GM12878 (cell line): ENCODE measurements at regions not wholly inside any gene's neighbourhood (a gene's known extent, or its start where the extent isn't known, plus 50 kb on each side); places are given as distances from the start of the nearest gene placed in this dataset.
A peak's percentile ranks its signal among the peaks of the same experiment; 100 is the strongest.

Experiments
- ATAC-seq: fragments of 200-7000 bp; cut with Tn5 transposase; 3 replicates; pipeline ENCODE4 v1.9.1; 2020; ENCODE audit warnings: mild to moderate bottlenecking, moderate library complexity
- BruUV-seq: library from RNA; stranded (reverse); fragments of 400-500 nt; replicated peaks from 2 replicates; lab custom pipeline; 2021; lab: Mats Ljungman, UMichigan
- CTCF ChIA-PET: fragments of 300-600 bp; sonication (Branson Sonifier 250); formaldehyde crosslinking; extraction: SDS; loops from one replicate; lab custom pipeline; 2021; ENCODE audit warnings: inconsistent platforms; lab: Yijun Ruan, JAX
- POLR2A ChIA-PET: fragments of 350-600 bp; formaldehyde crosslinking; extraction: SDS; loops from one replicate; lab custom pipeline; 2021; ENCODE audit warnings: inconsistent platforms; lab: Charles Lee
- RAD21 ChIA-PET: fragments of 300-600 bp; sonication (Branson Sonifier 250); formaldehyde crosslinking; loops from one replicate; lab custom pipeline; 2023; ENCODE audit warnings: antibody characterized with exemption; ENCODE audit not compliant: unreplicated experiment; lab: Charles Lee
- SMC1A ChIA-PET: fragments of 300-600 bp; sonication (Branson Sonifier 250); formaldehyde crosslinking; loops from one replicate; lab custom pipeline; 2023; ENCODE audit not compliant: unreplicated experiment, uncharacterized antibody; lab: Charles Lee
- DNase-seq: peaks from one replicate; pipeline ENCODE4 v3.0.0-alpha.2; 2011; ENCODE audit warnings: low read depth, low spot score
- FAIRE-seq: peaks from 3 replicates; lab custom pipeline; 2011; peaks lifted over from hg19 to GRCh38; lab: Jason Lieb, UNC
- H2AFZ ChIP-seq: 2 replicates; pipeline ENCODE4 v1.6.0; 2011; ENCODE audit warnings: low read depth, low read length, control low read depth; ENCODE audit not compliant: control insufficient read depth
- H3K27ac ChIP-seq: 2 replicates; pipeline ENCODE4 v1.5.1; 2011; ENCODE audit warnings: control low read depth; ENCODE audit not compliant: control insufficient read depth, insufficient read depth
- H3K27me3 ChIP-seq, 2 experiments: replicated peaks in 1 of 2; 2 replicates each; pipeline versions ENCODE4 v1.6.0 to v1.6.1; 2011; ENCODE audit warnings: low read length in 1 of 2; ENCODE audit not compliant: control insufficient read depth in 2 of 2, insufficient read depth in 2 of 2
- H3K36me3 ChIP-seq, 2 experiments: 2 replicates each; pipeline ENCODE4 v1.5.1; 2011; ENCODE audit warnings: low read length in 1 of 2; ENCODE audit not compliant: control insufficient read depth in 2 of 2, insufficient read depth in 2 of 2
- H3K4me1 ChIP-seq: 2 replicates; pipeline ENCODE4 v1.6.1; 2011; ENCODE audit warnings: mild to moderate bottlenecking, low read length, moderate library complexity, mixed read lengths; ENCODE audit not compliant: control insufficient read depth, insufficient read depth
- H3K4me2 ChIP-seq: 2 replicates; pipeline ENCODE4 v1.6.0; 2011; ENCODE audit warnings: control low read depth; ENCODE audit not compliant: control insufficient read depth, insufficient read depth
- H3K4me3 ChIP-seq: fragments of 200-600 bp; sonication (generic); 2 replicates; pipeline ENCODE4 v1.5.1; 2016
- H3K79me2 ChIP-seq: 2 replicates; pipeline ENCODE4 v1.6.0; 2011; ENCODE audit warnings: low read length; ENCODE audit not compliant: control insufficient read depth, insufficient read depth
- H3K9ac ChIP-seq: 2 replicates; pipeline ENCODE4 v1.8.0; 2011; ENCODE audit warnings: low read length, control low read depth, mixed read lengths; ENCODE audit not compliant: control insufficient read depth, insufficient read depth
- H3K9me3 ChIP-seq: replicated peaks from 3 replicates; pipeline ENCODE4 v1.5.1; 2011; ENCODE audit warnings: mild to moderate bottlenecking, low read length; ENCODE audit not compliant: control insufficient read depth, insufficient read depth
- H4K20me1 ChIP-seq: 2 replicates; pipeline ENCODE4 v1.6.0; 2011; ENCODE audit not compliant: control insufficient read depth, insufficient read depth
- IKZF1 ChIP-seq: fragments of 450-650 bp; conservative IDR thresholded peaks from 2 replicates; pipeline ENCODE4 v1.6.1; 2017; ENCODE audit warnings: antibody characterized with exemption, mild to moderate bottlenecking
- SPI1 ChIP-seq: IDR thresholded peaks from 2 replicates; pipeline ENCODE4 v1.6.1; 2011; ENCODE audit warnings: low read depth, mild to moderate bottlenecking, low read length, moderate library complexity, borderline replicate concordance; ENCODE audit not compliant: insufficient read depth
- SUZ12 ChIP-seq: fragments of 200-600 bp; sonication (generic); IDR thresholded peaks from one replicate; pipeline ENCODE4 v1.6.1; 2018; ENCODE audit warnings: antibody characterized with exemption, mild to moderate bottlenecking; ENCODE audit not compliant: unreplicated experiment
- WGBS: methylation state at CpG from one replicate; pipeline ENCODE4 v1.1.6; 2016; ENCODE audit warnings: low lambda C conversion rate; ENCODE audit not compliant: insufficient replicate concordance, insufficient coverage; ENCODE audit errors: missing lambda C conversion rate; 5-methylcytosine and 5-hydroxymethylcytosine counted together
- in situ Hi-C: fragments of 300-500 bp; cut with MboI; formaldehyde crosslinking; loops from 9 replicates; pipeline ENCODE4 v1.14.3; 2018; ENCODE audit warnings: mixed read lengths
- intact Hi-C: fragments of 100-400 bp; cut with micrococcal nuclease; formaldehyde crosslinking; loops from one replicate; pipeline ENCODE4 v1.14.2; 2022; ENCODE audit not compliant: unreplicated experiment

DNA sequence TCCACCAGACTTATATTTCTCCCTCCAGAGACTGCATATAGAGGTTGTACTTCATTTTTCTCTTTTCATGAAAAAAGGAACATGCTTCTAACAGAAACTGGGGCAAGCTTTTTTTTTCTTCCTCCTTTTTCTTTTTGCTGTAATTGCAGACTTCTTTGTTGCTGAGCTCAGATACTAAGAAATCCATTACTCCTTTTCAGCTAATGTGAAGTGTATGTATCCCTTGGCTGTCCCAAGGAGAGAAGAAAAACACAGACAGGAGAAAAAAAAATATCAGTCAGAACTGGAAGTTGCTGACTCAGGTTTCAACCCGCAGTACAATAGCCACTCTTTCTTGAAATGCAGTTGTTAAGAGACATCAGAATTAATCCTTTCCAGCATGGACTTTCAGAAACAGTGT lies 1248.4 kb downstream of the LRFN5 start:
- no peaks in the 10 kb centered on the region for H3K4me1 ChIP-seq

DNA sequence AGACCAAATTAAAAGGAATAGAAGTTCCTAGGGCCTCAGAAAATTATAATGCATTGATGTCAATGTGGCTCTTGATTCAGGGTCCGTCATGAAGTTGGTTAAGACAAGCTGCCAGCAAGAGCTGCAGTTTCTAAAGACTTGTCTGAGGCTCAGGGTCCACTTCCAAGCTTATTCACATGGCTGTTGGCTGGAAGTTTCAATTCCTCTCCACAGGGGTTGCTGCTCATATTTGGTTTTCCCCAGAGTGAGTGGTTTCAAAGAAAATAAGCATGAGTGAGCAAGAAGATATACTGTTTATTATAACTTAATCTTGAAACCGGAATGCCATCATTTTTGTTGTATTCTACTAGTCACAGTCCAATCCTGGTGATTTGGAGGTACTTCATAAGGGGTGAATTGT lies 1247.4 kb downstream of the LRFN5 start:
- Histone ChIP-seq H3K36me3 (no peaks in the 10 kb centered on the region), H3K27ac (no peak overlapping the region), H3K9ac (no peak overlapping the region), H3K9me3 (no peaks in the 10 kb centered on the region), H3K79me2 (no peaks in the 10 kb centered on the region), H3K4me2 (no peak overlapping the region), H3K4me3 (no peak overlapping the region), H2AFZ (no peak overlapping the region), H3K4me1 (no peaks in the 10 kb centered on the region), H4K20me1 (no peaks in the 10 kb centered on the region), H3K27me3 (no peaks in the 10 kb centered on the region)
- in situ Hi-C loops (no loop called here), intact Hi-C loops (no loop called here)
- RAD21 ChIA-PET, result no interaction called here
- no TSS peak for BruUV-seq
- FAIRE-seq, result no peak
- ATAC-seq, result peak; percentile 55
- TF ChIP-seq SUZ12 (no peak), SPI1 (peak; percentile 47; the same call in 1 of the 2 replicates)
- POLR2A ChIA-PET, result no interaction called here
- WGBS, result 11% methylated on average over 2 of the region's 2 CpGs
- SMC1A ChIA-PET, result no interaction called here
- no peak for DNase-seq
- CTCF ChIA-PET, result no interaction called here

More for the DNA sequence above, 1248.4 kb downstream of the LRFN5 start:
- intact Hi-C loops (no loop called here), in situ Hi-C loops (no loop called here)
- DNase-seq (no peak), ATAC-seq (no peak), FAIRE-seq (no peak)
- Histone ChIP-seq H3K79me2 (no peaks in the 10 kb centered on the region), H3K9me3 (no peaks in the 10 kb centered on the region), H3K4me2 (no peak overlapping the region), H3K27ac (no peak overlapping the region), H2AFZ (no peak overlapping the region), H3K27me3 (no peaks in the 10 kb centered on the region), H3K36me3 (no peaks in the 10 kb centered on the region), H4K20me1 (no peaks in the 10 kb centered on the region), H3K9ac (no peak overlapping the region), H3K4me3 (no peak overlapping the region)
- RAD21 ChIA-PET, result no interaction called here
- BruUV-seq, result no TSS peak
- CTCF ChIA-PET, result no interaction called here
- POLR2A ChIA-PET, result no interaction called here
- no peak for TF ChIP-seq IKZF1
- 23% methylated on average over 1 of the region's 1 CpG for WGBS
- SMC1A ChIA-PET, result no interaction called here
